NB4 (cell line): ENCODE measurements at regions not wholly inside any gene's neighbourhood (a gene's known extent, or its start where the extent isn't known, plus 50 kb on each side); places are given as distances from the start of the nearest gene placed in this dataset.

Experiments used
- DNase-seq: peaks from one replicate; pipeline ENCODE4 v3.0.0; 2010; ENCODE audit warnings: low read depth
- H3K4me3 ChIP-seq: one replicate; pipeline ENCODE4 v1.5.1; 2011; ENCODE audit warnings: mild to moderate bottlenecking, low read depth, low read length, moderate library complexity
- MYC ChIP-seq: IDR thresholded peaks from 2 replicates; pipeline ENCODE4 v1.6.1; 2011; ENCODE audit warnings: low read depth, low read length
- POLR2A ChIP-seq: IDR thresholded peaks from 2 replicates; pipeline ENCODE4 v1.6.1; 2011; ENCODE audit warnings: mild to moderate bottlenecking; ENCODE audit not compliant: insufficient read length; ENCODE audit errors: extremely low read depth
- TF ChIP-seq, protein P1 (sequence below): IDR thresholded peaks from one replicate; pipeline ENCODE4 v1.5.1; 2012; ENCODE audit warnings: low read depth, low read length
- TF ChIP-seq, protein P2 (sequence below): IDR thresholded peaks from 2 replicates; pipeline ENCODE4 v1.6.1; 2011; ENCODE audit warnings: low read depth, low read length

- no peak overlapping the region for H3K4me3 ChIP-seq
- DNase-seq: no peak
- TF ChIP-seq, protein P1, sequence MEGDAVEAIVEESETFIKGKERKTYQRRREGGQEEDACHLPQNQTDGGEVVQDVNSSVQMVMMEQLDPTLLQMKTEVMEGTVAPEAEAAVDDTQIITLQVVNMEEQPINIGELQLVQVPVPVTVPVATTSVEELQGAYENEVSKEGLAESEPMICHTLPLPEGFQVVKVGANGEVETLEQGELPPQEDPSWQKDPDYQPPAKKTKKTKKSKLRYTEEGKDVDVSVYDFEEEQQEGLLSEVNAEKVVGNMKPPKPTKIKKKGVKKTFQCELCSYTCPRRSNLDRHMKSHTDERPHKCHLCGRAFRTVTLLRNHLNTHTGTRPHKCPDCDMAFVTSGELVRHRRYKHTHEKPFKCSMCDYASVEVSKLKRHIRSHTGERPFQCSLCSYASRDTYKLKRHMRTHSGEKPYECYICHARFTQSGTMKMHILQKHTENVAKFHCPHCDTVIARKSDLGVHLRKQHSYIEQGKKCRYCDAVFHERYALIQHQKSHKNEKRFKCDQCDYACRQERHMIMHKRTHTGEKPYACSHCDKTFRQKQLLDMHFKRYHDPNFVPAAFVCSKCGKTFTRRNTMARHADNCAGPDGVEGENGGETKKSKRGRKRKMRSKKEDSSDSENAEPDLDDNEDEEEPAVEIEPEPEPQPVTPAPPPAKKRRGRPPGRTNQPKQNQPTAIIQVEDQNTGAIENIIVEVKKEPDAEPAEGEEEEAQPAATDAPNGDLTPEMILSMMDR: no peak
- TF ChIP-seq MYC (no peak), POLR2A (no peak)
- TF ChIP-seq, protein P2, sequence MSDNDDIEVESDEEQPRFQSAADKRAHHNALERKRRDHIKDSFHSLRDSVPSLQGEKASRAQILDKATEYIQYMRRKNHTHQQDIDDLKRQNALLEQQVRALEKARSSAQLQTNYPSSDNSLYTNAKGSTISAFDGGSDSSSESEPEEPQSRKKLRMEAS: no peak
Observed at GRCh38 chr1:194105381-194105780, 919.0 kb upstream of the B3GALT2 start.

DNA sequence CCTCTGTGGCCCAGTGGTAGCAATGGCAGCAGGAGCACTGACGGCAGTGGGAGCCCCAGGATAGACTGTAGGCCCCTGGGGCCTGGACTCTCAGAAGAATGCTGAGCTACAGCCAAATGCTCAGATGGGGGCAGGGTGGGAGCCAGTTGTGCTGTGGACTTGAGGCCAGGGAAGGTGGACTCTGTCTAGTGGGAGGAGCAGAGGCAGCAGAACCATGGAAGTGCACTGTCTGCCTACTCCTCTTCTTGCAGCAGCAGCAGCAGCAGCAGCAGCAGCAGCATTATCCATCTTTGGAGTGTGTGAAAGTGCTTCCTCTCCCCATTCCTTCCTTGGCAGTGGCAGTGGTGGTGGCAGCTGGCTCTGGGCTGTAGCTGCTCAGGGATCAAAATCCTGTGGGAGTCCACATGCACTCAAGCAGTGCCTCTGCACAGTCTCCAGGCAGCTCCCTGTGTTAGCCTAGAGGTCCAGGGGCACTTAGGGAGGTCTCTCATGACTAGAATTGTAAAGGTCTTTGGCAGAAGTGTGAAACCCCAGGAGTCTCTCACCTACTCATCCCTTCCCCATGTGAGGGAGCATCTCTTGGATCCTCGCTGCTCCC, 917.9 kb upstream of the B3GALT2 start:
- DNase-seq: no peak
- TF ChIP-seq, protein P1: no peak
- TF ChIP-seq POLR2A (no peak), MYC (no peak)
- TF ChIP-seq, protein P2: no peak
- no peak overlapping the region for H3K4me3 ChIP-seq

DNA sequence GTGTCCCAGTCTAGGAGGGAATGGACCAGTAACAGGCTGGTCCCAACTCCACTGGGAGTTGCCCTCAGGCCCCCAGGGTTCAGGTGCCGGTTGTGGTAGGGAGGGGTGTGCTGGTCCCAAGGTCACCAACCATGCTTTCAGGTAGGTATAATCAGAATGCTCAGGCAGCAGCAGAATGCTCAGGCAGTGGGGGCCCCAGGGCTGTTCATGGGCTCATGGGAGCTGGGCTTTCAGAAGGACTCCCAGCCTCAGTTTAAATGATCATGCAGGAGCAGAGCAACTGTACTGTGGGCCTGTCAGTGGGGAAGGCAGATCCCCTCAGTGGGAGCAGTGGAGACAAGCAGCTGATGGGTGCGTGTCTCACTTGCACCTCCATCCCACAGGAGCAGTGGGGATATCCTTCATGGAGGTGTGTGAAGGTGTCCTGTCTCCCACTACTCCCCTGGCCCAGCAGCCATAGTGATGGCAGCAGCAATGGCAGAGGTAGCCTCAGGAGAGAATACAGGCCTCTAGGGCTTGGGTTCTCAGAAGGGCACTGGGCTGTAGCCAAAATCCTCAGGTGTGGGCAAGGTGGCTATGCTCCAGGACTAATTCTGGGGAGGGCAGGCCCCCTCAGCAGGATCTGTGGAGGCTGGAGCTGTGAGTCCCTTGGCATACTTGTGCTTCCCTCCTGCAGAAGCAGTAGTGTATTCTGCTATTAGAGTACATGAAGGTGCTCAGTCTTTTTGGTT, 917.3 kb upstream of the B3GALT2 start:
- TF ChIP-seq, protein P1: no peak
- TF ChIP-seq POLR2A: no peak
- TF ChIP-seq, protein P2: no peak
- no peak for TF ChIP-seq MYC
- DNase-seq: no peak

GRCh38 chr1:194103101-194103500, 916.7 kb upstream of the B3GALT2 start:
- H3K4me3 ChIP-seq: no peak overlapping the region
- no peak for TF ChIP-seq POLR2A
- no peak for TF ChIP-seq MYC
- TF ChIP-seq, protein P1: no peak
- TF ChIP-seq, protein P2: no peak
- DNase-seq: no peak

More for the DNA sequence above, 917.3 kb upstream of the B3GALT2 start:
- no peak overlapping the region for H3K4me3 ChIP-seq

DNA sequence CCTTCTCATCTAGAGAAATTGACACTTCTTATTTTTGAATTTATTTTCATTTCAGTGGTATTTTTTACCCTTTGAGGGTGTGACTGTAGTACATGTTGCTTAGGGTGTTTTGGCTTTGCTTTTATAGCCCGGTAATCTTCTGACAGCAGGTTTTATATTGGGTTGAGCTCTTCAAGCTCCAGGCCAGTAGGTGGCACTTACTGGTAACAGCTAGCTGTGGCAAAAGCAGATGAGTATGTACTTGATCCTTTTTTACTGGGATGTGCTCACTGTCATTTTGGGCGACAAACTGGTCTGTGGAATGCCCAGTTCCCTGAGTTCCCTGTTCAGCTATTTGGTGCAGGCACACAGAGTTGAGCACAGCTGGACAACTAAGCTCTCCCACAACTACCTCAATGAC, 916.2 kb upstream of the B3GALT2 start:
- TF ChIP-seq, protein P2: no peak
- TF ChIP-seq MYC: no peak
- no peak overlapping the region for H3K4me3 ChIP-seq
- DNase-seq: peak; percentile 7

GRCh38 chr1:194084755-194085154, 898.3 kb upstream of the B3GALT2 start:
- no peak for DNase-seq
- H3K4me3 ChIP-seq: no peak overlapping the region
- TF ChIP-seq, protein P1: no peak
- TF ChIP-seq, protein P2: no peak
- TF ChIP-seq POLR2A (no peak), MYC (no peak)
